Amniotic epithelial cell (primary cell): ENCODE measurements at regions not wholly inside any gene's neighbourhood (a gene's known extent, or its start where the extent isn't known, plus 50 kb on each side); places are given as distances from the start of the nearest gene placed in this dataset.
"Not testable (repeated sequence)": the region's sequence is repeated elsewhere in the genome, so short reads cannot be mapped to it uniquely, and the experiment has no call there.

ENCODE experiments used
- DNase-seq: peaks from one replicate; pipeline ENCODE4 v3.0.0-alpha.2; 2010; ENCODE audit warnings: low read depth

DNA sequence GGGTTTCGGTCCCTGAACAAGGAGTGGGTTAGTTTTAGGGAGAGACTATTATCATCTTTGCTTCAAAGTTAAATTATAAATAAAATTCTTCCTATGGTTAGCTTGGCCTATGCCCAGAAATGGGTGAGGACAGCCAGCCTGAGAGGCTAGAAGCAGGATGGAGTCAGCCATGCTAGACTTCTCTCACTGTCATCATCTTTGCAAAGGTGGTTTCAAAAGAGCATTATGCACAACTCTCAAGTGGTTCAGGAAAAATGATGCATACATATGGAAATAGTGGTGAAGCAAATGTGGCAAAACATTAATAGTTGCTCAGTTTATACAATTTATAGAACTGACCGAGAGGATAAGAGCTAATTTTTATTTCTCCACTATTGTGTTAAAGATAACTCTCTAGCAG, 124.3 kb upstream of the FOXN2 start:
- no peak for DNase-seq

DNA sequence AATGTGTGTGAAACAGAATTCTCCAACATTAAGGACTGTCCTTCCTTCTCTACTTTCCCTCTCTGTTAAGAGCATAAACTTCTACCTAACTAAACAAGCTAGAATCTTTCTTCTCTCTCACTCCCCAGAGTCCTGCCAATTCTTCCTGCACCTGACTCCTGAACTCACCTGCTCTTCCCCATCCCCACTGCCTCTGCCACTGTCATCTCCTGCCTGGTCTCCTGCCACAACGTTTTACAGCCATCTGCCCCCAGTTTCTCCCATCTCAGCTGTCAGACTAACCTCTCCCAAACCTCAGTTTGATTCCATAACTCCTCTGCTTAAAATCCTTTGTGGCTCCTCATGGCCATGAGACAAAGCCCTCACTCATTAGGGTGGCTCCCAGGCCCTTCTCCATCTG, 119.8 kb upstream of the FOXN2 start:
- no peak for DNase-seq

DNA sequence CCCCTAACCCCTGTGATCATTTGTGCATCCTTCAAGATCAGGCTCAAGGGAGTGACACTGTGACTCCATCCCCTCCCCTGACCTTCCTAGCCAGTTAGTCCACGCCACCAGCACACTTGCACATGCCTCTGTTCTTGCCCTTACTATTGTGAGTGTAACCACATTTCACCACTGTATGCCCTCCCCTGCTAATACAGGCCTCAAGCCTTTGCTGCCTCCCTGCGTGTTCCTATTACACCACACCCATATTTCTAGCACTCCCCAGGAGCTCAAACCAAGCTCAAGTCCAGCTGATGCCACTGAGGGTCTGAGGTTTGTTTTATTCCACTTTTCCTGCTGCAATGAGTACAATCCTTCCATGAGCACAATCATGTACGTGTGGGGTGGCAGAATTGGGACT, 119.3 kb upstream of the FOXN2 start:
- peak; percentile 13 for DNase-seq

DNA sequence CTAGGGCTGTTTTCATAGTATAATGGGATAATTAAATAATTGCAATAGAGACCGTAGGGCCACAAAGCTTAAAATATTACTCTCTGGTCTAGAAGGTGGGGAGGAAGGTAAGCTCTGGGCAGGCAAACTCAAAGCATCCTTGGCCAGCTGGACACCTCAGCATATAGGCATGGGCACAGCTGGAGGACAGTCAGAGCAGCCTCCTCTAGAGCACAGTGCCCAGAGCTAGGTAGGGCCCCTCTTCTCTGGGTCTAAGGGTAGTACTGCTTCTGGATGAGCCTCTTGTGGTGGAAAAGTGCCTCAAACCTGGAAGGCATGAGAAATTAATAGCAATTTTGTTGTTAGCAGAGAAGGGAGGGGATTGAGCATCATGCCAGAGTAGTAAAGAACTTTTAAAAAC, 116.9 kb upstream of the FOXN2 start:
- DNase-seq, result no peak

DNA sequence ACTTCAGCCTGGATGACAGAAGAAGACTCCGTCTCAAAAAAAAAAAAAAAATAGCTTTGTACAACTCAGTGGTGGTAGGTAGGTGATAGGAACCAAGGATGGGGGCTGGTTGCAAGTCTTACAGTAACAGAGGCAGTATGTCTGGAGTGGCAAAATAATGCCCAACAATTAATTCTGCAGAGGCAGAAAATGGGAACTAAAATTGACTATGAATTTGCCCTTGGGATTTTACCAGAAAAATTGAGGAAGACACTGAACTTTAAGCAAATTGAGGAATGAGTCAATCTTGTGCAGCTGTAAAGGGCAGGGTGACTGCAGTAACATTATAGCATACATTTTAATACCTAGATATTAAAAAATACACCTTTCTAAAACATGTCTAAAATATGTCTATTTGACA, 116.1 kb upstream of the FOXN2 start:
- no peak for DNase-seq

DNA sequence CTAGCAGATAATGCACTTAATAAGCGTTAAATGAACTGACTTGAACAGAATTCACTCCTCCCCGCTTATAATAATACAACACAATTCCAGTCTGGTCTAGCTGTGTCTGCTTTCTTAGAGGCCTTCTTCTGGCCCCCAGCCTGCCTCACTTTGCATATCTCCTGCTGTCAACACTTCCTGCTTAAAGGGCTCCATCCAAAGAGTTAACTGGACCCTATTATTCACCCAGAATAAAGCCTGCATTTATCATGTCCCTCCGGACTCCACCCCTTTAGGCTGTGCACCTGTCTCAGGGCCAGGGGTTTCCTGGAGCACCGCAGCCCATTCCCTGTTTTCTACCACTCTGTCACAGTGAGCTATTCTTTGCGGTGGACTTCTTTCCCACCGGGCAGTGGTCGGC, 115.4 kb upstream of the FOXN2 start:
- DNase-seq, result no peak

DNA sequence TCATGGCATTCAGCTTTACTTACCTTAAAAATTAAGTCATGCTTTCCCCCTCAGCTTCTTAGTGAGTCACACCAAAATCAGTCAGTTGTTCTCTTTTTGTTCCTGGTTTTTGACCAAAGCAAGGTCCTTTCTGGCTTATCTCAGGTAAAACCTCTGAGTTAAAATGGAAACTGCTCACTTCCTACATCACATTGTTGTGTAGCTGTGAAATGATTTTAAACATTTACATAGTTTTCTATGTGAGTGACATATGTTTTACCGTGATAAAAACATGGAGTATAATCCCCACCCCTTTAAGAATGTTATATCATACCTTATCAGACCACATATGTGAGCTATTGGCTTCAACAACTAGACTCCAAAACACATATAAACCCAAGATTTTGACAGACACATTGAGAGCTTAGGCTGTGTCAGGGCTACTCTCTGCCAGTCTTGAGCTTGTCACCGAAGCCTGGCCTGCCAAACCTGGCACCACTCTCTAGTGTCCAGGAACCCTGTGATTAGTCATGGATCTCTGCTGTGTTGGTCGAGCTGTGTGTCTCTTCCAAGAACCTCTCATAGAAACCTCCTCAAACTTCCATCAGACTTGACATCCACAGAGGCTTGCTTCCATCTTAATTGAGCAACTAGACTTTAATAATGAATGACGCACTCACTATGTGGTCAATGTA, 113.7 kb upstream of the FOXN2 start:
- peak; percentile 19 for DNase-seq

DNA sequence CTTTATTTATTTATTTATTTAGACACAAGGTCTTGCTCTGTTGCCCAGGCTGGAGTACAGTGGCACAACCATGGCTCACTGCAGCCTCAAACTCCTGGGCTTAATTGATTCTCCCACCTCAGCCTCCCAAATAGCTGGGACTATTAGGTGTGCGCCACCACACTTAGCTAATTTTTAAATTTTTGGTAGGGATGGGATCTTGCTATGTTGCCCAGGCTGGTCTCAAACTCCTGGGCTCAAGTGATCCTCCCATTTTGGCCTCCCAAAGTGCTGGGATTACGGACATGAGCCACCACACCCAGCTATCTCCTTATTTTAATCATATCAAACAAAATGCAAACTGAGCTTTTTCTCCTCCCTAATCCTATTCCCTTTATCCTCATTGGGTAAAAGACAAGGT, 113.0 kb upstream of the FOXN2 start:
- not testable (repeated sequence) for DNase-seq

DNA sequence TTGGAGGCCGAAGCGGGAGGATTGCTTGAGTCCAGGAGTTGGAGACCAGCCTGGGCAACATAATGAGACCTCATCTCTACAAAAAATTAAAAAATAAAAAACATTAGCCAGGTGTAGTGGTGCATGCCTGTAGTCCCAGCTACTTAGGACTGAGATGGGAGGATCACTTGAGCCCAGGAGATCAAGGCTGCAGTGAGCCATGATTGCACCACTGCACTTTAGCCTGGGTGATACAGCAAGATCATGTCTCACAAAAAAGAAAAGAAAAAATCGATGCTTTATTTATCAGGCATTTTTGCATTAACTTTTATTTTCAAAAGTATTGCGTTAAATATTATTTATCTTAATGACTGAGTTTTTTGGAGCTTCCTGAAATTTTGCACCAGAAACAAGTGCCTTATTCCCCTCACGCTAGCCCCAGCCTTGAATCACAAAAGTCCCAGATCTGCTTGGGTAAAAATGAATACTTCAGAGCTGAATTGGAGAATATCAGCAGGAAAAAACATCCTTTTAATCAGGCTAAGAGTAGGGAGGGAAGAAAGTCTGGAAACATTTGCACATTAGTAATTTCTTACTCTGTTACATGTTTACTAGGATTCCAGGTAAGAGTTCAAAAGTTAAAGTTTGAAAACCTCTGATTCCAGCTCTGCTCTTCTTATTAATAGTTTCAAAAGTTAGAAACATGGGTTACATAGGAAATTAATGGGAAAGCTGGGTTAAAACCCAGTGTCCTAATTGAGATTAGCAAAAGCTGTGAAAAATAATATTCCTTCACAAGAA, 111.4 kb upstream of the FOXN2 start:
- DNase-seq, result no peak

DNA sequence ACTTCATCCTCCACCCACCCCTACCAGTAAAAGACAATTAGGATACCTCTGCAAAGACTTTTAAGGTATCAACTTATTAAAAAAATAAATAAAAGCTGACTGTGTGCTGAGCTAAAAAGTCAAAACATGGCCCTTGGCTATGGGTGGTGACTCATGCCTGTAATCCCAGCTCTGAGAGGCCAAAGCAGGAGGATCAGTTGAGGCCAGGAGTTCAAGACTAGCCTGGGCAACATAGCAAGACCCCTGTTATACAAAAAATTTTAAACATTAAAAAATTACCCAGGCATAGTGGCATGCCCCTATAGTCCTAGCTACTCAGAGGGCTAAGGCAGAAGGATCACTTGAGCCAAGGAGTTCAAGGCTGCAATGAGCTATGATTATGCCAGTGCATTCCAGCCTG, 110.8 kb upstream of the FOXN2 start:
- DNase-seq, result no peak

DNA sequence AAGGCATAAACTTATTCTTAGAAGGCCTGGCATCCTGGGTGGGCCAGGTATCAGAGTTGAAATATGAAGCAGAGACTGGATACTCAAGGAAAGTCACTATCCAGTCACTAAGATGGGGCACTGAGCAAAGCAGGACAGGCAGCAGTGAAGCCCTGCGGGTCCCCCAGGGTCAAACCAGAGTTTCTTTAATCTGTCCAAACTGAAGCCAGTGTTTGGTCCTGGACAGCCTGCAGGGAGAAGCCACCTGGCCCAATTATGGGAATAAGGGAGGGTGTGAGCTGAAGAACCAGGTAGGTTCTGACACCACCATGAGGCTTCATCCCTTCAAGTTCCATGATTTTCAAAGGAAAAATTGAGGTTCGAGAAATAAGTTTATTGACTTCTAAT, 109.7 kb upstream of the FOXN2 start:
- DNase-seq, result no peak

DNA sequence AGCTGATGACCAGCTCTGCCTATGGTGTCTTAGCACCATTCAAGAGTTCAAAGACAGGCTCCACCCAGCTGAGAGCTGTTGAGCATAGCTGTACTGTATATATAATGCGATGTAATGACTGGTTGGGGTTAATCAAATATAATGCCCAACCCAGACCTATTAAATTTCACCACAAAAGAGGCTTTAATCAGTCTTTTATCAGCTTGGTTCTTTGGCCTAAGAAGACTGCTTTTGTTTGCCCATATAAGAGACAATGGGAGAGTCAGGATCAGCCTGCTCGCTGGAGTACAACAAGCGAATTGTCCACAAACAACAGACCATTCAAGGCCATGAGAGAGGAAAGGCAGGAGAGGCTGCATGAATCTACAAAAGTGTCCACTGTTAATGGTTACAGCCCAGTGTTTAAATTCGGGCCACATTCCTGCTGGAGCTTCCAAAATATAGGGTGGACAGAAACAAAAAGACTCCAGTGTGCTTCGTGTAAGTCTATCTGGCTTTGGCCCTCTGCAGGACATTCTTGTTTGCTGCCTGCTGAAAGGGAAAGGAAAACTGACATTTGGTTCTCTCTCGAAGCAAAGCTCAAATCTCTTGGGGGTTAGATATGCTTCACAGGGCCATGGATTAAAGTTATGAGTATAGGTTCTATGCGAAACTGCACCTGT, 109.2 kb upstream of the FOXN2 start:
- DNase-seq, result no peak

DNA sequence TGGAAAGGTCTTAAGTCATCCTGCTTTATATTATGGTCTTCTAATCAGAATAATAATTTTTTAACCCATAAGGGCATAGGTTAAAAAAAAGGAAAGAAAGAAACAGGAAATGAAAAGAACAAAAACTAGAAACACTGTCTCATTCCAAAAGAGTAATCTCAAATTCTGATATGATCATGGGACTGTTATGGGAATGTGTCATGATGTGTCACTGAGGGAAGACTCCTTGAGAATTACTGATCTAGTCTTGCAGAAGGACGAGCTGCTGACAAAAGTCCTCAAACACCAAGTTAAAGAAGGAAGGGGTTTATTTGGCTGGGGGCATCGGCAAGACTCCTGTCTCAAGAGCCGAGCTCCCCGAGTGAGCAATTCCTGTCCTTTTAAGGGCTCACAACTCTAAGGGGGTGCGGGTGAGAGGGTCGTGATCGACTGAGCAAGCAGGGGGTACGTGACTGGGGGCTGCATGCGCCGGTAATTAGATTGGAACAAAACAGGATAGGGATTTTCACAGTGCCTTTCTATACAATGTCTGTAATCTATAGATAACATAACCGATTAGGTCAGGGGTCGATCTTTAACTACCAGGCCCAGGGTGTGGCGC, 108.3 kb upstream of the FOXN2 start:
- DNase-seq, result not testable (repeated sequence)

DNA sequence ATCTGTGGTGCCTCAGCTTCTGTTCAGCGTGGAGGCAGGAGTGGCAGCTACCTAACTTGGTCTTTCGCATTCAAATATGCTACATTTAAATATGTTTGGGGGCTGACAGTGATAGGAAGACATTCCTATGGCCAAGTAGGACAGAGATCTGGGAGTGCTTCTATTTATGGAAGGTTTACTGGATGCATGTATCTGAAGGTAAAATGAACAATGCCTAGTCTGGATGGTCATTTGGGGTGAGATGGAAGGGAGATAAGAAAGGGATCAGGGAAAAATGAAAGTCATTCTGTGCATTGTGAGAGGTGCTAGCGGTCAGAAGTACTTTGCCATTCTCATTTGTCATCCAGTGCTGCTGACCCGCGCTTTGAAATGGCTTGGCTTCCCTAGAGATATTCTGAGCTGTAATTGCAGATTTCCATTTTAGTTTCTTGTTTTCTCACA, 107.3 kb upstream of the FOXN2 start:
- DNase-seq, result no peak

DNA sequence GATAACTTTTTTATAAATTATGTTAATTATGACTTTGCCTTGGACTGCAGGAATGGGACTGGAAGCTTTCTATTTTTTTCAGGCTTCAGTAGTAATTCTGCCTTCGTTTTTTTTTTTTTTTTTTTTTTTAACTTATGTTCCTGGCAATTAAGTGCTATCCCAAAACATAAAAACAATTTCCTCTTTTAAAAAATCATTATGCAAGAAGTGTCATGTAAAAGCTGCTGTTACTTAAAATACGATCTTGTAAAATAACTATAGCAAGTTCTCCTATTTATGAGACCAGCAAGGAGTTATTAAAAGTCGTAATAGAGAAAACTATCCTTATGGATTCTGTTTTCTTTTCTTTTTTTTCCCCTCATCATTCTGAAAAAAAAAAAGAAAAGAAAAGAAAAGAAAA, 106.6 kb upstream of the FOXN2 start:
- no peak for DNase-seq

DNA sequence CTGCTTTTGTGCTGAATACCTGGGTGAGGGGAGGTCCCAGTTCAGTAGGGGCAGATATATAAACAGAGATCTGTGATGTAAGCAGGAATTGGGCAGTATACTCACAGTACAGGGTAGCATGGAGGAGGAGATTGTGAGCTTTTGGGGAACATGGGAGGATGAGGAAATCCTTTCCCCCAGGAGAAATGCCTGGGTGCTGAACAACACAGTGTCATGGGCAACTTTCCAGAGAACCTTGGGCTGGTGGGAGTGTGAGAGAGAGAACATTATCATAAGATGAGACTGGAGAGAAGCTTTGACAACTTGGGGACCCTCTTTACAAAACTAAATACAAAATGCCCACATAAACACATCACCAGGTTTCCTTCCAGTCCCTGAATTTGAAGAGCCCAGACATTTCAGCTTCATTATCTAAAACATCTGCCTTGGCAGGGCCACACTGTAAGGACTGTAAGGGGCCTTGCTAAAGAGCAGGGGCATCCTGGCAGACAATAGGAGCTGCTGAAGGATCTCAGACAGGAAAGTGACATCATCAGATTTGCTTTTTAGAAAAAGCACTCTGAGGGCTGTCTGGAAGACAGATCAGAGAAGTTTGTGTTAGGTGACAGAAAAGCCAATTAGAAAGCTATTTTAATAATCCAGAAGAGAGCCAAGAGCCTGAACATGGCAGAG, 105.1 kb upstream of the FOXN2 start:
- DNase-seq, result peak; percentile 74

DNA sequence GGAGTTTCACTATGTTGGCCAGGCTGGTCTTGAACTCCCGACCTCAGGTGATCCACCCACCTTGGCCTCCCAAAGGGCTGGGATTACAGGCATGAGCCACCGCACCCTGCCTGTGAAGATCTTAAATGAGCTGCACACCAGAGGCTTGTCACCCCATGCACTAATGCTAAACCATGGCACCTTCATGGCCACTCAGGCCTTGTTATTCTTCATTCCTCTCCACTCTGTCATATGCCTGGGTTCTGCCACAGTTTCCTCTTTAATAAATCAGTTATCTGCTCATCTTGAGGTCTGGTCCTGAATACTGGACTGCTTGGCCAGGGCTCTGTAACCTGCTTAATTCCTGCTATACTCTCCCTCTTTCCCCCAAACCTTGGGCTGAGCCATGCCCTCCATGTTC, 104.3 kb upstream of the FOXN2 start:
- no peak for DNase-seq

DNA sequence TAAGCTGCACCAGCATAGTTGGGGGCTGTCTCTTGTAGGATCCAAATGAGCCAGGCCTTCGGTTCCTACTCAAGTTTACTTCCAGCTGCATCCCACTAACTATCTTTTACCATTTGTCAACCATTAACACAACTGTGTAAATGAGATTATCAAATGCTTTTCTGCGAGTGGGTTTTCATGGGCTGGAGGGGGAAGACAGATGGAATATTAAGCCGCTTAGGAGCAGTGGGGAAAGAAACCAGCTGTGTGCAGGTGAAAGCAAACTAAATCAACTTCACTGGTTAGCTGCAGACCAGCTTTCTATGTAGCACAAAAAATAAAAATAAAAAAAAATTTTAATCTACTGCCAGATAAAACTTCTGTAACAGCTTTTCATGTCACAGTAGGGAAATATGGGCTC, 100.8 kb upstream of the FOXN2 start:
- no peak for DNase-seq

DNA sequence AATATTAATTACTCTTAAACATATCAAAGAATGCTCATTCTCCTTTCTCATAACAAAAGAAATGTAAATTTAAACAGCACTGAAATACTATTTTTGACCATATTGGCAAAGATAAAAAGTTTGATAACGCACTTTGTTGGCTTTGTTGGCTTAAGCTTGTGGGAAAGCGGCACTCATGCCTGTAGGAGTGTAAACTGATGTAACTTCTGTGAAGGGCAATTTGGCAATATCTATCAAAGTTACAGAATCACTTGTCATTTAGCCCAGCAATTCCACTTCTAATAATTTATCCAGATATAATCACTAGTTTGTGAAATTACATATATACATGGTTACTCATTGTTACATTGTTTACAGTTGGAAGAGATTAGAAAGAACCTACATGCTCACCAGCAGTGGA, 96.3 kb upstream of the FOXN2 start:
- peak; percentile 73 for DNase-seq

DNA sequence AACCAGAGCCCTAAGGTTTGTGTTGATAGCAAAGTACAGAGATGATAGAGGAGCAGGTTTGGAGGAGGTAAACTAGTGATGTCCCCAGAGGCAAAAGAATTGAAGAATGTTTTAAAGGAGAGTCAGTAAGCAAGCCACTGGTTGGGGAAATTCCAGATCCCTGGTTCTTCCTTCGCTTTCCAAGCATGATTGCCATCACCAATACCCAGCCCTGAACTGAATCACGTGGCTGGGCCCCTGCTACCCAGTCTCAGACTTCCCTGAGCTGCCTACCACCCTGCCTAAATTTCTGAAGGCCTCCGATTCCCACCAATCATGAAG, 95.3 kb upstream of the FOXN2 start:
- DNase-seq, result no peak

DNA sequence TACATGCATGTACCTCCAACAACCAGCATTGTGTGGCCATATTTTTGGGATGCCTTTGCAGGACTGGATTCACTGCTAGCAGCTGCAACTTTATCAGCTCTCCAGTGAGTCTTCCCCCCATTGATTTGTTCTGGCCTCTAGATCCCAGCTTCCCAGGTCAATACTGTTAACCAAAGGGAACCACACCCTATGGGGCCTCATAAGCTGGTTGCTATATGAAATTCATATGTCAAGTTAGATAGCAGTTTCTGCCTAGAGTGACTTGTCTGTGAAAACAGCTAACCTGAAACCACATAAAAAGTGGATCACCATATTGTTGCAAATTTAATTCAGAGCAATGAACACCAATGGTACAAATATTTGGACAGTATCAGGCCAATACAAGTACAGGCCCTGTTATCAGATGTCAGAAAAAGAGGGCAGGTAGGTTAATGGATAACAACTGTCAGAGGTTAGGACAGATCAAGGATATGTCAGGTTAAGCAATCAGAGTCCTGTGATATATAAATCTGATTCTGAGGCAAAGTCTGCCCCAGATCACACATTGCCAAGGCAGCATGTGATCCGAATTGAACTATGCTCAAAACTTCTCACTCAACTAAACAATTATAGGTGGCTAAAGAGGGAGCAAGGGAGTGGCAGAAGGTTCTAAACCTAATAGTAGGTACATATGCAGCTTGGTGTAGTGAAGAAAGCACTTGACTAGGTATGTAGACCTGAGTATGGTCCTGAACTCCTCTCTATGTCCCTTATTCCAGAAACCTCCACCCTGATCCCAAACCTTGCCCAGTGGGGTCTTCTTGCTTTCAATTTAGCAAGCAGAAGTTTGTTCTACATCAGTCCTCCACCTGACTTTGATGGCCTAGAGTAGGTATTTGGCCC, 94.7 kb upstream of the FOXN2 start:
- DNase-seq, result no peak

DNA sequence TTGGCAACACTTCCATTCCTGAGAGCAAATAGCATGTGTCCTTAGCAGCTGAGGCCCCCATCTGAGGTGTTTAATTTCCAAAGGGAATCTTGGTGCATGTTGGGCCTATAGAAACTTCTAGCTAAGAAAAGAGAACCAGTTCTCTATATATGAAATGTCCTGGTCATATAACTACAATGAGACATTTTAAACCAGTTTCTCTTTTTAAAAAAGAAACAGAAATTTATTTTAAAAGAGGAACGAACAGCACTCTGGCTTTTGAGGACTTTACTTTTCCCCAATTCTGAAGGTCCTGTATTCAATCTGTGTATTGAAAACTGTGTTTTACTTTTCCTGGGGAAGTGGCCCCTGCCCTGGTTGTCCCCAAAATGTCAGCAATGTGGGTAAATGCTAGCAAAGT, 94.0 kb upstream of the FOXN2 start:
- DNase-seq, result no peak
